ENCODE measurements at regions not wholly inside any gene's neighbourhood (a gene's known extent, or its start where the extent isn't known, plus 50 kb on each side); places are given as distances from the start of the nearest gene placed in this dataset.
"Not testable (repeated sequence)": the region's sequence is repeated elsewhere in the genome, so short reads cannot be mapped to it uniquely, and the experiment has no call there.

GRCh38 chr20:26252311-26252975 lies 555.8 kb upstream of the ZNF337 start:
- not testable (repeated sequence) for H3K27me3 Mint-ChIP-seq (ENCODE audit: low read depth); H3K9me3 Mint-ChIP-seq; H3K4me1 Mint-ChIP-seq (ENCODE audit: low read depth); DNase-seq; H3K4me3 Mint-ChIP-seq; H3K36me3 Mint-ChIP-seq (ENCODE audit: insufficient read depth)
- peak in 1 of 2 donors; percentile 48 for ATAC-seq

DNA sequence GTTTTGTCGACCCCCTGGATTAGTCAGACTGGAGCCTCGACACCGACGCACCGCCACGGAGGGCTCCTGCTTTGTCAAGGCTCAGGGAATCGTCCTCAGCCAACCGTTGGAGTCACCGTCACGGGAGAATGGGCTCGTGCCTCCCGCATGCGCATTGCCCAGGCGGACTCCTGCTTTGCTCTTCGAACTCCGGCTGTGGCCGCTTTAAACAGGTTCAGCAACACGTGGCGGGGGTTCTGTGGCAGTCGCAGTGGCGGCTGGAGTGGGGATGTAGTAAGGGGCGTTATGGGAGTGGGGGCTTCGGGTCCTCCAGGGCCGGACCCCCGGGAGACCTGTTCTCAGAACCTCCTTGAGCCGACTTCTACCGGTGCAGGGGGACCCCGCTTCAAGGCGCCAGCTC lies 554.7 kb upstream of the ZNF337 start:
- not testable (repeated sequence) for H3K27me3 Mint-ChIP-seq (ENCODE audit: low read depth); H3K4me3 Mint-ChIP-seq; H3K36me3 Mint-ChIP-seq (ENCODE audit: insufficient read depth); H3K4me1 Mint-ChIP-seq (ENCODE audit: low read depth); DNase-seq; H3K9me3 Mint-ChIP-seq; ATAC-seq

DNA sequence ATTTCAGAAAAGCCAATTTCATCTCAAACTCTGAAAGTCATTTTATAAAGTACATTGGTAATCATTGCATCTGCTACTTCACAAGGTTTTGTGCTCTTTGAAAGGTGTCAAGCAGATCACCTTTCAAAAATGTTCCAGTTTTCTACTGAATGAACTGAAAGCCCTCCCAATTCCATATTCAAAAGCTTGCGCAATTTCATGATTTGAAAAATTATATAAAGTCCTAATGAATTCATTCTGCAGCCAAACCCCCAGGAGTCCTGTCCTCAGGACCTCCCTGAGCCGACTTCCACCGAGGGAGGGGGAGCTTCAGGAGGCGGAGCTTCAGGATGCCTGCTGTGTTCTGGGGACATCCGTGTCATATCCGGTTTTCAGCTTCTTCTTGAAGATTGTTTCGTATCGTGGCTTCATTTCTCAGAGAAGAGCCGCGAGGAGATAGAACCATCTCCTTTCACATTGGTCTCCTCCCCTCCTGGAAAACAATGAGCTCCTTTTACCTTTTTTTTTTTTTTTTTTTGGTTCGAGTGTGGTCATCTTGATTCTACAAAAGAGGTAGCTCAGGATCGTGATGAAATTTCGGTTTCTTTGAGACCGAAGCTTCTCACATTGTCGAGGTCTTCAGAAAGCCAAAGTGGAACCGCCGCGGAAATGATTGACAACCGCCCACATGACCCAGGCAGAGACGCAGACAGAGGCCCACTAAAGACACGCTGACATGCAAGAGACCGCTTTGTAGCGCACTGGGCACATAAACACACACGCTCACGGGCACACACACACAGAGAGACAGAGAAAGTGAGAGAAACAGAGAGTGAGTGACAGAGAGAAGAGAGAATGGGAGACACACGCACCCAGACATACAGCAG lies 553.8 kb upstream of the ZNF337 start:
- not testable (repeated sequence) for H3K27me3 Mint-ChIP-seq (ENCODE audit: low read depth); H3K4me3 Mint-ChIP-seq; ATAC-seq; DNase-seq; H3K9me3 Mint-ChIP-seq; H3K4me1 Mint-ChIP-seq (ENCODE audit: low read depth); H3K36me3 Mint-ChIP-seq (ENCODE audit: insufficient read depth)

- no peak for ATAC-seq
Measured at GRCh38 chr20:26243731-26244130, 547.1 kb upstream of the ZNF337 start.

GRCh38 chr20:26220609-26221008 lies 524.0 kb upstream of the ZNF337 start:
- DNase-seq; H3K36me3 Mint-ChIP-seq (ENCODE audit: insufficient read depth); H3K4me3 Mint-ChIP-seq; H3K4me1 Mint-ChIP-seq (ENCODE audit: low read depth); ATAC-seq; H3K27me3 Mint-ChIP-seq (ENCODE audit: low read depth): not testable (repeated sequence)
- H3K9me3 Mint-ChIP-seq: peaks cover 16% of the 10 kb centered on the region

More at GRCh38 chr20:26243731-26244130, 547.1 kb upstream of the ZNF337 start:
- H3K4me3 Mint-ChIP-seq: no peak overlapping the region
- no peak for DNase-seq
- H3K4me1 Mint-ChIP-seq (ENCODE audit: low read depth): no peaks in the 10 kb centered on the region
- H3K36me3 Mint-ChIP-seq (ENCODE audit: insufficient read depth): no peaks in the 10 kb centered on the region
- H3K9me3 Mint-ChIP-seq: peaks cover 12% of the 10 kb centered on the region
- no peaks in the 10 kb centered on the region for H3K27me3 Mint-ChIP-seq (ENCODE audit: low read depth)

- H3K4me1 Mint-ChIP-seq (ENCODE audit: low read depth); H3K36me3 Mint-ChIP-seq (ENCODE audit: insufficient read depth); ATAC-seq; H3K4me3 Mint-ChIP-seq; H3K27me3 Mint-ChIP-seq (ENCODE audit: low read depth); DNase-seq: not testable (repeated sequence)
- peaks cover 19% of the 10 kb centered on the region for H3K9me3 Mint-ChIP-seq
Measured at GRCh38 chr20:26219546-26219945, 522.9 kb upstream of the ZNF337 start.

DNA sequence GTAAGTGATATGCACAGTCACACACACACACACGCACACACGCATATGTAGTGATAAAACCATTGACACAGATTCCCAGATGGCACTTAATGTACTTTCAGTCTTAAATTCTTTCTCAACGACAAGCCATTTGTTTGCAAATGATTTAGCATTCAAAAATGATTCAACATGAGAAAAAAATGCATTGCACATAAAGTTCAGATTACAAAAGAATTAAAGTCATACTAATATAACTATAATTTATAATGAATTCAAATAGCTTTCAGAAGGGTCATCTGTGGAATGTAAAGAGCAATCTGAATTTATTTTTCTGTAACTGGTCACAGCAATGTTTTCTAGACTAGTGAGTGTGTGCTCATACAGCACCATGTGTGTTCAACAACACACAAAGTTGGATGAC lies 521.6 kb upstream of the ZNF337 start:
- ATAC-seq (no peak), DNase-seq (no peak)
- Mint-ChIP-seq H3K4me1 (ENCODE audit: low read depth) (peaks cover under 1% of the 10 kb centered on the region), H3K4me3 (no peak overlapping the region), H3K9me3 (peaks cover 19% of the 10 kb centered on the region), H3K36me3 (ENCODE audit: insufficient read depth) (no peaks in the 10 kb centered on the region), H3K27me3 (ENCODE audit: low read depth) (no peaks in the 10 kb centered on the region)

GRCh38 chr20:26216025-26216424 lies 519.4 kb upstream of the ZNF337 start:
- Mint-ChIP-seq H3K27me3 (ENCODE audit: low read depth) (no peaks in the 10 kb centered on the region), H3K4me1 (ENCODE audit: low read depth) (peaks cover 5% of the 10 kb centered on the region), H3K36me3 (ENCODE audit: insufficient read depth) (peaks cover 1% of the 10 kb centered on the region), H3K4me3 (no peak overlapping the region), H3K9me3 (peaks cover 13% of the 10 kb centered on the region)
- no peak for DNase-seq
- ATAC-seq: no peak

- no peak for DNase-seq
- H3K9me3 Mint-ChIP-seq: peaks cover 8% of the 10 kb centered on the region
- no peak for ATAC-seq
- peaks cover 9% of the 10 kb centered on the region for H3K4me1 Mint-ChIP-seq (ENCODE audit: low read depth)
- H3K27me3 Mint-ChIP-seq (ENCODE audit: low read depth): peaks cover 4% of the 10 kb centered on the region
- H3K4me3 Mint-ChIP-seq: no peak overlapping the region
- peaks cover 1% of the 10 kb centered on the region for H3K36me3 Mint-ChIP-seq (ENCODE audit: insufficient read depth)
Measured at GRCh38 chr20:26214991-26215390, 518.3 kb upstream of the ZNF337 start.

DNA sequence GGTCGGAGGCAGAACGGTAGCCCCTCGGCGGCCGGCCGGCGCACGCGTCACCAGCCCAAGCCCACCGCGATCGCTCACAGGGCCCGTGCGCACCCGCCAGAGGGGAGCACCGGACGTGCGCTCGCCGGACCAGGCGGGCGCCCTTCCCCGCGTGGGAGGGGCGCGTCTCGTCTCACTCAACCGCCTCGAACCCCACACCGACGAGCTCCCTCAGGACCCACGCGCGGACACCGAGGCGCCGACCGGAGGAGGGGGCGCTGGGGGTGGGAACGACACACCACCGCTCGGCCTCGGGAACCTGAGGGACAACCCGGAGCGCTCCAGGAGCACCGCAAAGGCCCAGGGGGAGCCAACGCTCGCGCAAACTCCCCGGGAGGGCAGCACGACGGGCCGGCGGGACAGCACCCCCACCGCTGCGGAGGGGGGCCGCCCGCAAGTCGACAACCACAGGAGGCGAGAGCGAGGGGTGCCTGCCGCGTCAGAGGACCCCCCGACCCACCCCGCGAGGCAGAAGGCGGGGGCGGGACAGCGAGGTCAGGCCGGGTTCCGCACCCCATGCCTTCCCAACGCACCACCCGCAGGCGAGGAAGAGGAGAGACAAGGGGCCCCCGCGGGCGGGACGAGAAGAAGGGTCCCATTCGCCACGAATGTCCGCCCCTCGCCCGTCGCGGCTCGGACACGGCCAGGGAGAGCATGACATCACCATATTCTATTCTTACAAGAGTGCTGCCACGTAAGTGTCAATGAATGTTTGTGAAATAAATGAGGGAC lies 512.7 kb upstream of the ZNF337 start:
- peaks cover 20% of the 10 kb centered on the region for H3K27me3 Mint-ChIP-seq (ENCODE audit: low read depth)

DNA sequence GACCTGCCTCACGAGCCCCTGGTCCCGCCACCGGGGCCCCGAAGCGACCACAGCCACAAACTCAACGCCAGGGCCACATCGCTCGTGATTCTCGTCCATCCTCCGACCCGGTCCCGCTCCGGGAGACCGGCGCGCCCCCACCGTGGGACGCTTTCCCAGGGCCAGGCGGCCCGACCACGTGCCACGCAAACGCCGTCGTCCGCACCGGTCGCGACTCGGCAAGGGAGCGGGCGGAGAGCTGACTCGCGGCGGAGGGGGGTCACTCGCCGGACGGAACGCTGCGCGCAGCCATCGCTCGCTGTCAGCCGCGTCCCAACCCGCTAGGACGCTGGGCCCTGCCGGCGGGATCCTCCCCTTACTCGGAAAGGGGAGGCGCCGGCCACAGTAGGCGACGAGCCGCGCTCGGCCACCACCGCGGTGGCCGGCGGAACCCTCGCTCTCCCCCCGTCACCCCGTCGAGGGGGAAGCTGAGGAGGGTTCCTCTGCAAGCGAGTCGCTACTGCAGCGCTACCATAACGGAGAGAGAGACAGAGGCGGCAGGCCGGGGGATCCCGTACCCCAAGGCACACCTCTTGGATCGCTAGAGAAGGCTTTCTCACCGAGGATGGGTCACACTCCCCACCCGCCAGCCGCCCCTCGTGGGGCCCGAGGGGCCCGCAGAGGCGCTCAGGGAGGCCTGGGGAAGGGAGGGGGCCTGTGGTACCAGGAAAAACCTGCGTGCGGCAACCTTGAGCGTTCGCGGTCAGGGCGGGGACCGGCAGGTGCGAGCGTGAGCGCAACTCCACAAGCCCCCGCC lies 511.8 kb upstream of the ZNF337 start:
- peak; percentile 71 to 78 for ATAC-seq
- H3K27me3 Mint-ChIP-seq (ENCODE audit: low read depth): peaks cover 20% of the 10 kb centered on the region
- H3K9me3 Mint-ChIP-seq: no peaks in the 10 kb centered on the region
- peak overlapping the region; percentile 58 for H3K4me3 Mint-ChIP-seq
- DNase-seq: peak; percentile 41
- peaks cover 18% of the 10 kb centered on the region for H3K4me1 Mint-ChIP-seq (ENCODE audit: low read depth)
- peaks cover 1% of the 10 kb centered on the region for H3K36me3 Mint-ChIP-seq (ENCODE audit: insufficient read depth)

More for the DNA sequence above, 512.7 kb upstream of the ZNF337 start:
- peak; percentile 5 for DNase-seq
- H3K36me3 Mint-ChIP-seq (ENCODE audit: insufficient read depth): peaks cover 1% of the 10 kb centered on the region
- peak in 1 of 2 donors; percentile 15 for ATAC-seq
- H3K4me3 Mint-ChIP-seq: peak overlapping the region; percentile 73
- peaks cover 18% of the 10 kb centered on the region for H3K4me1 Mint-ChIP-seq (ENCODE audit: low read depth)
- no peaks in the 10 kb centered on the region for H3K9me3 Mint-ChIP-seq

- peak; percentile 6 to 25 for ATAC-seq
Measured at GRCh38 chr20:26207967-26208295, 511.3 kb upstream of the ZNF337 start.

DNA sequence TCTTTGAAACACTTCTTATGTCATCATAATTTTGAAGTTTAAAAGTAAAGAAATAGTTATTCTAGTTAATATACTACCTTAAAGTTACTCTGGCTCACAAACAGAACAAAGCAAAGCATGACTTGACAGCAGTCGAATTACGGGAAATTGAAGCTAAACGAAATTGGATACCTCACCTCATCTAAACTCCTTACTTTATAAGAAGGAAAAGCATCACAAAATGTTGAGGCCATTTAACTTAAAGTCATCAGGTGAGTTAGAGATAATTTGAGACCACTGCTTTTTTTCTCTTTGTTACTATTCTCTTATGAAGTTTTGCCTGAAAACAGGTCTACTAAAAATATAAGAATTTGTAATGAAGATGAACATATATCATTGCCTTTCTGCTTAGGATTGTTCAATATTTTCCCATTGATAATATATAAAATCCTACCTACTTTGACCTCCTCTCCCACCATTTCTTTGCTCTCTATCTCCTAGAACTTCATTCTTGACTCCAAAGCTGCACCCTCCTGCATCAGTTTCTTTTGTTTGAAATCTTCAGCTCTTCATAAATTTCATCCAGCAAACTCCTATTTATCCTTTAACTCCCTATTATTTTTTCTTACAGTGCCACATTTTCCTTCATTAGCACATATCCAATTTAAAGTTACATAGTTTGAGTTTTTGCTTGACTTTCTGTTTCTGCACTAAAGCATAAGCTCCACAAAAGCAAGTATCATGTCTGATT lies 510.7 kb upstream of the ZNF337 start:
- ATAC-seq (no peak), DNase-seq (no peak)
- peaks cover 1% of the 10 kb centered on the region for H3K36me3 Mint-ChIP-seq (ENCODE audit: insufficient read depth)
- H3K27me3 Mint-ChIP-seq (ENCODE audit: low read depth): peaks cover 20% of the 10 kb centered on the region
- H3K4me1 Mint-ChIP-seq (ENCODE audit: low read depth): peaks cover 17% of the 10 kb centered on the region
- H3K9me3 Mint-ChIP-seq: no peaks in the 10 kb centered on the region
- peak overlapping the region; percentile 81 for H3K4me3 Mint-ChIP-seq

More at GRCh38 chr20:26207967-26208295, 511.3 kb upstream of the ZNF337 start:
- not testable (repeated sequence) for H3K36me3 Mint-ChIP-seq (ENCODE audit: insufficient read depth); H3K9me3 Mint-ChIP-seq
- Mint-ChIP-seq H3K27me3 (ENCODE audit: low read depth) (peaks cover 20% of the 10 kb centered on the region), H3K4me1 (ENCODE audit: low read depth) (peaks cover 17% of the 10 kb centered on the region), H3K4me3 (peak overlapping the region; percentile 81)
- peak; percentile 10 for DNase-seq
